ENCODE measurements at regions not wholly inside any gene's neighbourhood (a gene's known extent, or its start where the extent isn't known, plus 50 kb on each side); places are given as distances from the start of the nearest gene placed in this dataset.

DNA sequence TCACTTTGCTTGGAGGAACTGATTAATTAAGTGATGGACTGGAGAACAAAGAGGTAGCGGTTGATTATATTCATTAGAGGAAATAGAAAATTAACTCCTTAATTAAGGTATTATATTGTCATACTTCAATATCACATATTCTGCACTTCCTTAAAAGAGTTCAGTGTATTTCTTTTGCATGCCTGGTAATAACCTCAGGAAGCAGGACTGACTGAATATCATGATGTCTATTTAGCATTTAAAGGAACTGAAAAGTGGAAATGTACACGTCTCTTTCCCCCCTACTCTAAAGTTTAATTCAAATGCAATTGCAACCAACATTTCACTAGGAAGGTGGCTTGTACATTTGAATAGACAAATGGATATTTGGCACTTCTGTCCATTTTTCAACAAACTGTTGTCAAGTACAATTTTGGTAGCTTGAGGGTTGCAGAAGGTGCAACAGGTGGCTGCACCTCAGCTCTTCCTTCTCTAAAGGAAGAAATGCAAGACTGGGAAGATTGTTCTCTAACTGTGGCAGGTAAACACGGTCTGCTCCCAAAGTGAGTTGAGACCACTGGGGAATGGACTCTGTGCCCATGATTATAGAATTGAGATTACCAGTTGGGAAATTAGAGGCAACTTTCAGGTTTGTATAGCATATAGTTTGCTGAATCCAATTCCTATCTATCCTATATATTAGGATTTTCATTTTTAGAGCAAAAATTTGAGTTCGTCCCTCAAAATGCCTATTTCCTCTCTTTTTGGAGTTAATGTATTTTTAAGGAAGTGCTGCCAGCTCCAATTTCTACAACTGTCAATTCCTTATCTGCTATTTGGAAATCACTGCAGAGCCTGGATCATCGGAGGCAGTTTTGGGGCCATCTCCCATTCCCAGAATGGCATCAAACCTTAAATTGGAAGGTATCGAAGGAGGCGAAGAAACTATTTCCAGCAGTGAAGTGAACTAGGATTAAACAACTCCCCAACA, 98.9 kb upstream of the TAF11L2 start:
- peaks cover 53% of the 10 kb centered on the region for H3K4me1 Mint-ChIP-seq (ENCODE audit: low read depth, unreplicated experiment)
- H3K9me3 Mint-ChIP-seq (ENCODE audit: unreplicated experiment): peaks cover 18% of the 10 kb centered on the region
- no peak overlapping the region for H3K4me3 Mint-ChIP-seq (ENCODE audit: unreplicated experiment)
- H3K27me3 Mint-ChIP-seq (ENCODE audit: insufficient read depth, unreplicated experiment): no peaks in the 10 kb centered on the region
- ChIA-PET CTCF (no interaction called here), POLR2A (no interaction called here)
- Histone ChIP-seq H3K4me3 (ENCODE audit: low read depth, low read length) (no peak overlapping the region), H3K27me3 (replicated peaks; ENCODE audit: control insufficient read depth, insufficient read depth, low read length) (no peaks in the 10 kb centered on the region), H3K4me1 (peaks cover 35% of the 10 kb centered on the region), H3K9me3 (0 out of 2 replicates have a peak, but pooled peaks cover 3% of the 10 kb centered on the region), H3K36me3 (ENCODE audit: control insufficient read depth, insufficient read depth, low read length) (no peaks in the 10 kb centered on the region)
- no peaks in the 10 kb centered on the region for H3K36me3 Mint-ChIP-seq (ENCODE audit: insufficient read depth, unreplicated experiment)
- DNase-seq: no peak
- no TSS peak for BruUV-seq (replicated peaks)
- no peak overlapping the region for H3K27ac Mint-ChIP-seq (ENCODE audit: unreplicated experiment)
- intact Hi-C loops (cut with micrococcal nuclease; ENCODE audit: unreplicated experiment): no loop called here
- TF ChIP-seq, protein P1, sequence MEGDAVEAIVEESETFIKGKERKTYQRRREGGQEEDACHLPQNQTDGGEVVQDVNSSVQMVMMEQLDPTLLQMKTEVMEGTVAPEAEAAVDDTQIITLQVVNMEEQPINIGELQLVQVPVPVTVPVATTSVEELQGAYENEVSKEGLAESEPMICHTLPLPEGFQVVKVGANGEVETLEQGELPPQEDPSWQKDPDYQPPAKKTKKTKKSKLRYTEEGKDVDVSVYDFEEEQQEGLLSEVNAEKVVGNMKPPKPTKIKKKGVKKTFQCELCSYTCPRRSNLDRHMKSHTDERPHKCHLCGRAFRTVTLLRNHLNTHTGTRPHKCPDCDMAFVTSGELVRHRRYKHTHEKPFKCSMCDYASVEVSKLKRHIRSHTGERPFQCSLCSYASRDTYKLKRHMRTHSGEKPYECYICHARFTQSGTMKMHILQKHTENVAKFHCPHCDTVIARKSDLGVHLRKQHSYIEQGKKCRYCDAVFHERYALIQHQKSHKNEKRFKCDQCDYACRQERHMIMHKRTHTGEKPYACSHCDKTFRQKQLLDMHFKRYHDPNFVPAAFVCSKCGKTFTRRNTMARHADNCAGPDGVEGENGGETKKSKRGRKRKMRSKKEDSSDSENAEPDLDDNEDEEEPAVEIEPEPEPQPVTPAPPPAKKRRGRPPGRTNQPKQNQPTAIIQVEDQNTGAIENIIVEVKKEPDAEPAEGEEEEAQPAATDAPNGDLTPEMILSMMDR (IDR thresholded peaks at IDR 0.05; ENCODE audit: insufficient read depth in 1 of 2, low read depth in 1 of 2, low read length in 1 of 2, severe bottlenecking in 1 of 2, unreplicated experiment in 1 of 2): no peak

DNA sequence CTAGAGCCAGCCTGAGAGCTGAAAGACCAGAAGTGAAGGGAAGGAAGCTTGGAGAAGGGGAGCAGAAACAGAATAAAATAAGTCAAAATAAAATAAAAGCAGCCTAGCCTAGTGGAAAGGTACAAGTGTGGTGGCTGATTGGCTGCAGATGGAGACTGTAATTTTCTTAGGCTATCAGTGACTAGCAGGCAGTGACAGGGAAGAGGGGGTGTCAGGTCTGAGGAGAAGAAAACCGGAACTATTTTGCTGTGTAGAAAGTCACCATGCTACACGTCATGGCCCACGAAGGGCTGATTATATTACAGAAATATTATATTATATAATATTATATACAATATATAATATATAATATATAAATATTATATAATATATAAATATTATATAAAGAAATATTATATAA, 98.1 kb upstream of the TAF11L2 start:
- ChIA-PET CTCF (no interaction called here), POLR2A (no interaction called here)
- no peaks in the 10 kb centered on the region for H3K27me3 ChIP-seq (replicated peaks; ENCODE audit: control insufficient read depth, insufficient read depth, low read length)
- 0 out of 2 replicates have a peak, but pooled peaks cover 3% of the 10 kb centered on the region for H3K9me3 ChIP-seq
- Mint-ChIP-seq H3K36me3 (ENCODE audit: insufficient read depth, unreplicated experiment) (no peaks in the 10 kb centered on the region), H3K27me3 (ENCODE audit: insufficient read depth, unreplicated experiment) (no peaks in the 10 kb centered on the region), H3K4me1 (ENCODE audit: low read depth, unreplicated experiment) (peaks cover 56% of the 10 kb centered on the region), H3K9me3 (ENCODE audit: unreplicated experiment) (peaks cover 13% of the 10 kb centered on the region), H3K27ac (ENCODE audit: unreplicated experiment) (no peak overlapping the region), H3K4me3 (ENCODE audit: unreplicated experiment) (no peak overlapping the region)
- peaks cover 43% of the 10 kb centered on the region for H3K4me1 ChIP-seq
- no peaks in the 10 kb centered on the region for H3K36me3 ChIP-seq (ENCODE audit: control insufficient read depth, insufficient read depth, low read length)
- TF ChIP-seq, protein P1 (IDR thresholded peaks at IDR 0.05; ENCODE audit: insufficient read depth in 1 of 2, low read depth in 1 of 2, low read length in 1 of 2, severe bottlenecking in 1 of 2, unreplicated experiment in 1 of 2): no peak
- H3K4me3 ChIP-seq (ENCODE audit: low read depth, low read length): no peak overlapping the region
- no TSS peak for BruUV-seq (replicated peaks)
- no peak for DNase-seq
- intact Hi-C loops (cut with micrococcal nuclease; ENCODE audit: unreplicated experiment): loop anchor here (5.0 kb wide), 1 partner anchor 38 kb away; no protein-coding TSS in a partner anchor

DNA sequence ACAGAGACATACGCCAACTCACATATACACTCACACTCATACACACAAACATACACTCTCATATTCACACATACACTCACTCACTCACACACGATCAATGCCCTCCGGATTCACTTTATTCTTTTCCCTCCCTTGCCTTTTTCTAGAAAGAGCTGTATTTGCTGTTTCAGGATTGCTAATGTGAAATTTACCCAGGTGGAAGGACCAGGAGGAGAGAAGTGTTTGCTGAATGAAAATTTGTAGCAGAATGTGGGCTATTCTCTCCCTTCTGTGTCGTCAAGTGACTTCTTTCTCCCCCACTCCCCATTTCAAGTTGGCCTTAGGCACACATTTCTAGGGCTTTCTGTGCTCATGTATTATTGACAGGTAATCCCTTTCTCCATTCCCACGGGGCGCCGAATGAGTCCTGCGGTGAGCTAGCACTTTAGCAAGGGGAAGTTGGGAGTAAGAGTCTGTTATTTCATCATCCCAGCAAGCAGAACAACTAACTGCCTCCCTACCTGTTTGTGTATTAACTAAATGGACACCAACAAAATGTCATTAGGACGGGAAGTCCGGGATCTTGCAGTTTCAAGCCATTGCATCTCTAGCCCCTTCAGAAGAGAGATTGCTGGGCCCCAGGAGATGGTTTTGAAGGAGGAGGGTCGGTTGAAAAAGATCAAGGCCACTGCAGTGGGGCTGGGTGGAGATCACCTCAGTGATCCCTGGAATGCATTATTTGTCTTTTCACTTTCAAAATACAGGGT, 97.1 kb upstream of the TAF11L2 start:
- BruUV-seq (replicated peaks): no TSS peak
- H3K9me3 Mint-ChIP-seq (ENCODE audit: unreplicated experiment): peaks cover 13% of the 10 kb centered on the region
- TF ChIP-seq, protein P1 (IDR thresholded peaks at IDR 0.05; ENCODE audit: insufficient read depth in 1 of 2, low read depth in 1 of 2, low read length in 1 of 2, severe bottlenecking in 1 of 2, unreplicated experiment in 1 of 2): no peak
- no peaks in the 10 kb centered on the region for H3K36me3 ChIP-seq (ENCODE audit: control insufficient read depth, insufficient read depth, low read length)
- no peaks in the 10 kb centered on the region for H3K36me3 Mint-ChIP-seq (ENCODE audit: insufficient read depth, unreplicated experiment)
- H3K27me3 ChIP-seq (replicated peaks; ENCODE audit: control insufficient read depth, insufficient read depth, low read length): no peaks in the 10 kb centered on the region
- DNase-seq: peak in 1 of 2 experiments; percentile 47
- POLR2A ChIA-PET: interaction anchor here (1.6 kb wide), 1 partner anchor 95 kb away, joined by 8 read pairs; no protein-coding TSS in a partner anchor
- H3K27me3 Mint-ChIP-seq (ENCODE audit: insufficient read depth, unreplicated experiment): no peaks in the 10 kb centered on the region
- H3K4me3 Mint-ChIP-seq (ENCODE audit: unreplicated experiment): peak overlapping the region; percentile 72
- no peak overlapping the region for H3K4me3 ChIP-seq (ENCODE audit: low read depth, low read length)
- CTCF ChIA-PET: interaction anchor here (1.5 to 2.7 kb wide), 3 partner anchors 14 to 185 kb away, joined by 3 to 13 read pairs (median 8); partner anchors contain the start of gene BASP1
- H3K9me3 ChIP-seq: 0 out of 2 replicates have a peak, but pooled peaks cover 3% of the 10 kb centered on the region
- peak overlapping the region; percentile 87 for H3K27ac Mint-ChIP-seq (ENCODE audit: unreplicated experiment)
- H3K4me1 ChIP-seq: peaks cover 45% of the 10 kb centered on the region
- intact Hi-C loops (cut with micrococcal nuclease; ENCODE audit: unreplicated experiment): loop anchor here (1.0 to 5.0 kb wide), 4 partner anchors 23 to 95 kb away; no protein-coding TSS in a partner anchor
- peaks cover 56% of the 10 kb centered on the region for H3K4me1 Mint-ChIP-seq (ENCODE audit: low read depth, unreplicated experiment)
